ENCODE measurements at regions not wholly inside any gene's neighbourhood (a gene's known extent, or its start where the extent isn't known, plus 50 kb on each side); places are given as distances from the start of the nearest gene placed in this dataset.

DNA sequence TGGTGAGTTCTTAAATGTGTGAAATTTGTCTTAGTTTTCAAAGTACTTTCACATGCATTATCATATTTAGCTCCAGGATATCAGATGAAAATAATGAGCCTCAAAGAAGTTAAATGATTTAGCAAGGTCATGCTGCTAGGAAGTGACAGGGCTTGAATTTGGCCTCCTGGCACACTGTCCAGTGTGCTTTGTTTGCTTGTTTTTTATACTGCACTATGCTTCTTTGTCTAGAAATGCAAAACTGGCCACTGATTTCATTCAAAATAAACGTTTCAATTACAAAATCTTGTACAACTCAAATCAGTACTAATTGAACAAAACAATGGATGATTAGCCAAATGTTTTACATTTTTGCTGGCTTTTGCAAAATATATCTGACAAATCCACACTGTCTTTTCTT is 583.3 kb upstream of the CBLB start:
- H3K4me3 ChIP-seq, result no peak overlapping the region
- no peaks in the 10 kb centered on the region for H3K36me3 ChIP-seq (ENCODE audit: control insufficient read depth in 4 of 4, insufficient read depth in 4 of 4, low read length in 4 of 4)
- peaks cover 0 to 7% (median 0%) of the 10 kb centered on the region in 5 donors for H3K4me1 ChIP-seq (ENCODE audit: control insufficient read depth in 5 of 5, insufficient read depth in 5 of 5, low read length in 5 of 5)
- DNase-seq (peak in 1 of 3 donors; percentile 39), ATAC-seq (ENCODE audit: insufficient read depth, low FRiP score) (no peak)
- no peaks in the 10 kb centered on the region for H3K27me3 ChIP-seq (ENCODE audit: control insufficient read depth in 3 of 3, insufficient read depth in 3 of 3, low read length in 2 of 3)
- 0 to 16% methylated on average over 1 of the region's 1 CpG for WGBS, 2 donors
- H3K9ac ChIP-seq (ENCODE audit: insufficient read depth in 1 of 2, low read length in 2 of 2), result no peak overlapping the region
- H3K9me3 ChIP-seq (ENCODE audit: control insufficient read depth in 4 of 4, insufficient read depth in 3 of 4, low read length in 3 of 4), result no peaks in the 10 kb centered on the region
- H3K27ac ChIP-seq (ENCODE audit: low read depth in 1 of 2, low read length in 1 of 2), result no peak overlapping the region
- TF ChIP-seq CTCF (IDR thresholded peaks at IDR 0.05; ENCODE audit: control extremely low read depth, extremely low read depth), result no peak

DNA sequence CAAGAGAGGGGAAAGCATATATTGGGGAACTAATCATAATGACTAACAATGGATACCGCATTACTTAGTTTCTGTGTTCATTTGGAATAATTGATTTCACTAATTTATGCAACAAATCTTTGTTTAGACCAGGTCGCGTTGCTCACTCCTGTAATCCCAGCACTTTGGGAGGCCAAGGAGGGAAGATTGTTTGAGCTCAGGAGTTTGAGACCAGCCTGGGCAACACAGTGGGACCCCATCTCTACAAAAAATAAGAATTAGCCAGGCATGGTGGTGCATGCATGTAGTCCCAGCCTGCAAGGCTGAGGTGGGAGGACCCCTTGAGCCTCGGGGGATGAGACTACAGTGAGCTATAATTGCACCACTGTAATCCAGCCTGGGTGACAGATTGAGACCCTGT is 585.7 kb upstream of the CBLB start:
- Histone ChIP-seq H3K4me3 (no peak overlapping the region), H3K27ac (ENCODE audit: low read depth in 1 of 2, low read length in 1 of 2) (no peak overlapping the region)
- 92 to 94% methylated on average over 4 of the region's 4 CpGs for WGBS, 2 donors

GRCh38 chr3:106457281-106458180 is 588.7 kb upstream of the CBLB start:
- no peak overlapping the region for H3K27ac ChIP-seq (ENCODE audit: low read depth in 1 of 2, low read length in 1 of 2)
- no peaks in the 10 kb centered on the region for H3K4me1 ChIP-seq (ENCODE audit: control insufficient read depth in 5 of 5, insufficient read depth in 5 of 5, low read length in 5 of 5)
- H3K9me3 ChIP-seq (ENCODE audit: control insufficient read depth in 4 of 4, insufficient read depth in 3 of 4, low read length in 3 of 4), result no peaks in the 10 kb centered on the region
- H3K36me3 ChIP-seq (ENCODE audit: control insufficient read depth in 4 of 4, insufficient read depth in 4 of 4, low read length in 4 of 4), result no peaks in the 10 kb centered on the region
- H3K4me3 ChIP-seq, result no peak overlapping the region
- DNase-seq (no peak), ATAC-seq (ENCODE audit: insufficient read depth, low FRiP score) (peak; percentile 34)
- H3K9ac ChIP-seq (ENCODE audit: insufficient read depth in 1 of 2, low read length in 2 of 2), result no peak overlapping the region
- no peak for TF ChIP-seq CTCF (IDR thresholded peaks at IDR 0.05; ENCODE audit: control extremely low read depth, extremely low read depth)
- WGBS, 2 donors, result 59 to 61% methylated on average over 3 of the region's 3 CpGs
- no peaks in the 10 kb centered on the region for H3K27me3 ChIP-seq (ENCODE audit: control insufficient read depth in 3 of 3, insufficient read depth in 3 of 3, low read length in 2 of 3)

More for the DNA sequence above, 585.7 kb upstream of the CBLB start:
- ATAC-seq (ENCODE audit: insufficient read depth, low FRiP score) (no peak), DNase-seq (no peak)
- no peak for TF ChIP-seq CTCF (IDR thresholded peaks at IDR 0.05; ENCODE audit: control extremely low read depth, extremely low read depth)
- Histone ChIP-seq H3K36me3 (ENCODE audit: control insufficient read depth in 4 of 4, insufficient read depth in 4 of 4, low read length in 4 of 4) (no peaks in the 10 kb centered on the region), H3K27me3 (ENCODE audit: control insufficient read depth in 3 of 3, insufficient read depth in 3 of 3, low read length in 2 of 3) (no peaks in the 10 kb centered on the region), H3K9me3 (ENCODE audit: control insufficient read depth in 4 of 4, insufficient read depth in 3 of 4, low read length in 3 of 4) (no peaks in the 10 kb centered on the region), H3K9ac (ENCODE audit: insufficient read depth in 1 of 2, low read length in 2 of 2) (no peak overlapping the region), H3K4me1 (ENCODE audit: control insufficient read depth in 5 of 5, insufficient read depth in 5 of 5, low read length in 5 of 5) (peaks cover 0 to 4% (median 0%) of the 10 kb centered on the region in 5 donors)
